Astrocyte (in vitro differentiated cells and primary cell): ENCODE measurements at regions not wholly inside any gene's neighbourhood (a gene's known extent, or its start where the extent isn't known, plus 50 kb on each side); places are given as distances from the start of the nearest gene placed in this dataset.
A peak's percentile ranks its signal among the peaks of the same experiment; 100 is the strongest.

ENCODE experiments used
- DNase-seq: peaks from one replicate; pipeline ENCODE4 v3.0.0-alpha.2; 2010; ENCODE audit warnings: low read depth
- FAIRE-seq: peaks from 2 replicates; lab custom pipeline; 2011; peaks lifted over from hg19 to GRCh38; lab: Jason Lieb, UNC
- H2AFZ ChIP-seq: 2 replicates; pipeline ENCODE4 v1.6.0; 2012; ENCODE audit warnings: low read depth, low read length, inconsistent platforms
- H3K27ac ChIP-seq: 2 replicates; pipeline ENCODE4 v1.5.1; 2011; ENCODE audit warnings: low read depth, low read length, inconsistent platforms
- H3K27me3 ChIP-seq: 2 replicates; pipeline ENCODE4 v1.6.0; 2011; ENCODE audit warnings: low read length, inconsistent platforms; ENCODE audit not compliant: insufficient read depth
- H3K36me3 ChIP-seq: 2 replicates; pipeline ENCODE4 v1.5.1; 2011; ENCODE audit warnings: low read length, inconsistent platforms; ENCODE audit not compliant: insufficient read depth
- H3K4me1 ChIP-seq: 2 replicates; pipeline ENCODE4 v1.5.1; 2011; ENCODE audit warnings: low read length, inconsistent platforms; ENCODE audit not compliant: insufficient read depth
- H3K4me2 ChIP-seq: 2 replicates; pipeline ENCODE4 v1.6.0; 2012; ENCODE audit warnings: low read length, inconsistent platforms
- H3K4me3 ChIP-seq: 2 replicates; pipeline ENCODE4 v1.5.1; 2011; ENCODE audit warnings: low read depth, mild to moderate bottlenecking, low read length, inconsistent platforms; ENCODE audit not compliant: insufficient read depth
- H3K79me2 ChIP-seq: 2 replicates; pipeline ENCODE4 v1.6.0; 2012; ENCODE audit warnings: mild to moderate bottlenecking, low read length, inconsistent platforms; ENCODE audit not compliant: insufficient read depth
- H3K9ac ChIP-seq: 2 replicates; pipeline ENCODE4 v1.6.0; 2012; ENCODE audit warnings: mild to moderate bottlenecking, low read length, inconsistent platforms
- H3K9me3 ChIP-seq: 2 replicates; pipeline ENCODE4 v1.5.1; 2012; ENCODE audit warnings: low read depth, mild to moderate bottlenecking, low read length, inconsistent platforms; ENCODE audit not compliant: insufficient read depth
- H4K20me1 ChIP-seq: 2 replicates; pipeline ENCODE4 v1.6.0; 2012; ENCODE audit warnings: low read length, inconsistent platforms; ENCODE audit not compliant: insufficient read depth
- H3K27ac Mint-ChIP-seq: one replicate; pipeline ENCODE4 v1.8.0; 2021; ENCODE audit warnings: mild to moderate bottlenecking, mixed read lengths; ENCODE audit not compliant: unreplicated experiment
- H3K27me3 Mint-ChIP-seq: one replicate; pipeline ENCODE4 v1.8.0; 2021; ENCODE audit warnings: low read depth, mixed read lengths; ENCODE audit not compliant: unreplicated experiment
- H3K36me3 Mint-ChIP-seq: one replicate; pipeline ENCODE4 v1.8.0; 2021; ENCODE audit warnings: low read depth, mixed read lengths; ENCODE audit not compliant: unreplicated experiment
- H3K4me1 Mint-ChIP-seq: one replicate; pipeline ENCODE4 v1.8.0; 2021; ENCODE audit warnings: low read depth, mixed read lengths; ENCODE audit not compliant: unreplicated experiment
- H3K4me3 Mint-ChIP-seq: one replicate; pipeline ENCODE4 v1.8.0; 2021; ENCODE audit warnings: mild to moderate bottlenecking, moderate library complexity, mixed read lengths; ENCODE audit not compliant: unreplicated experiment
- H3K9me3 Mint-ChIP-seq: one replicate; pipeline ENCODE4 v1.8.0; 2021; ENCODE audit warnings: mild to moderate bottlenecking, mixed read lengths; ENCODE audit not compliant: unreplicated experiment
- EZH2 ChIP-seq: IDR thresholded peaks from 2 replicates; pipeline ENCODE4 v1.6.1; 2012; ENCODE audit warnings: mild to moderate bottlenecking, low read length, inconsistent platforms; ENCODE audit not compliant: insufficient read depth
- TF ChIP-seq, protein P1 (sequence below): IDR thresholded peaks from 2 replicates; pipeline ENCODE4 v1.5.1; 2011; ENCODE audit warnings: low read depth, mild to moderate bottlenecking, inconsistent platforms, low read length, moderate library complexity; ENCODE audit not compliant: insufficient read depth

GRCh38 chr6:167664678-167665660 lies 161.7 kb upstream of the AFDN start:
- H3K27me3 Mint-ChIP-seq, result peaks cover 20% of the 10 kb centered on the region
- peaks cover 5% of the 10 kb centered on the region for H3K4me1 ChIP-seq
- H4K20me1 ChIP-seq, result no peaks in the 10 kb centered on the region
- no peak overlapping the region for H2AFZ ChIP-seq
- H3K9me3 Mint-ChIP-seq, result no peaks in the 10 kb centered on the region
- TF ChIP-seq, protein P1, sequence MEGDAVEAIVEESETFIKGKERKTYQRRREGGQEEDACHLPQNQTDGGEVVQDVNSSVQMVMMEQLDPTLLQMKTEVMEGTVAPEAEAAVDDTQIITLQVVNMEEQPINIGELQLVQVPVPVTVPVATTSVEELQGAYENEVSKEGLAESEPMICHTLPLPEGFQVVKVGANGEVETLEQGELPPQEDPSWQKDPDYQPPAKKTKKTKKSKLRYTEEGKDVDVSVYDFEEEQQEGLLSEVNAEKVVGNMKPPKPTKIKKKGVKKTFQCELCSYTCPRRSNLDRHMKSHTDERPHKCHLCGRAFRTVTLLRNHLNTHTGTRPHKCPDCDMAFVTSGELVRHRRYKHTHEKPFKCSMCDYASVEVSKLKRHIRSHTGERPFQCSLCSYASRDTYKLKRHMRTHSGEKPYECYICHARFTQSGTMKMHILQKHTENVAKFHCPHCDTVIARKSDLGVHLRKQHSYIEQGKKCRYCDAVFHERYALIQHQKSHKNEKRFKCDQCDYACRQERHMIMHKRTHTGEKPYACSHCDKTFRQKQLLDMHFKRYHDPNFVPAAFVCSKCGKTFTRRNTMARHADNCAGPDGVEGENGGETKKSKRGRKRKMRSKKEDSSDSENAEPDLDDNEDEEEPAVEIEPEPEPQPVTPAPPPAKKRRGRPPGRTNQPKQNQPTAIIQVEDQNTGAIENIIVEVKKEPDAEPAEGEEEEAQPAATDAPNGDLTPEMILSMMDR, result no peak
- TF ChIP-seq EZH2, result no peak
- FAIRE-seq (no peak), DNase-seq (no peak)
- H3K27me3 ChIP-seq, result peaks cover 3% of the 10 kb centered on the region
- no peaks in the 10 kb centered on the region for H3K79me2 ChIP-seq
- H3K36me3 Mint-ChIP-seq, result no peaks in the 10 kb centered on the region
- peaks cover 22% of the 10 kb centered on the region for H3K4me1 Mint-ChIP-seq
- H3K27ac ChIP-seq, result no peak overlapping the region
- no peaks in the 10 kb centered on the region for H3K9me3 ChIP-seq
- no peak overlapping the region for H3K9ac ChIP-seq
- H3K4me2 ChIP-seq, result no peak overlapping the region
- no peak overlapping the region for H3K4me3 ChIP-seq
- no peak overlapping the region for H3K27ac Mint-ChIP-seq
- no peak overlapping the region for H3K4me3 Mint-ChIP-seq
- H3K36me3 ChIP-seq, result no peaks in the 10 kb centered on the region

- no peaks in the 10 kb centered on the region for H3K79me2 ChIP-seq
- no peak overlapping the region for H3K4me2 ChIP-seq
- DNase-seq (no peak), FAIRE-seq (no peak)
- H3K9ac ChIP-seq, result no peak overlapping the region
- H3K27me3 ChIP-seq, result peaks cover 3% of the 10 kb centered on the region
- TF ChIP-seq, protein P1, result no peak
- TF ChIP-seq EZH2, result no peak
- H3K4me1 Mint-ChIP-seq, result peaks cover 18% of the 10 kb centered on the region
- H2AFZ ChIP-seq, result no peak overlapping the region
- H3K27me3 Mint-ChIP-seq, result peaks cover 28% of the 10 kb centered on the region
- H3K36me3 ChIP-seq, result no peaks in the 10 kb centered on the region
- no peaks in the 10 kb centered on the region for H4K20me1 ChIP-seq
- H3K4me1 ChIP-seq, result peaks cover 2% of the 10 kb centered on the region
- H3K36me3 Mint-ChIP-seq, result no peaks in the 10 kb centered on the region
- peak overlapping the region; percentile 34 for H3K27ac Mint-ChIP-seq
- H3K27ac ChIP-seq, result no peak overlapping the region
- H3K4me3 Mint-ChIP-seq, result no peak overlapping the region
- no peaks in the 10 kb centered on the region for H3K9me3 ChIP-seq
- H3K4me3 ChIP-seq, result no peak overlapping the region
- no peaks in the 10 kb centered on the region for H3K9me3 Mint-ChIP-seq
Measured at GRCh38 chr6:167665698-167666330, 160.9 kb upstream of the AFDN start.
